ENCODE measurements at regions not wholly inside any gene's neighbourhood (a gene's known extent, or its start where the extent isn't known, plus 50 kb on each side); places are given as distances from the start of the nearest gene placed in this dataset.

DNA sequence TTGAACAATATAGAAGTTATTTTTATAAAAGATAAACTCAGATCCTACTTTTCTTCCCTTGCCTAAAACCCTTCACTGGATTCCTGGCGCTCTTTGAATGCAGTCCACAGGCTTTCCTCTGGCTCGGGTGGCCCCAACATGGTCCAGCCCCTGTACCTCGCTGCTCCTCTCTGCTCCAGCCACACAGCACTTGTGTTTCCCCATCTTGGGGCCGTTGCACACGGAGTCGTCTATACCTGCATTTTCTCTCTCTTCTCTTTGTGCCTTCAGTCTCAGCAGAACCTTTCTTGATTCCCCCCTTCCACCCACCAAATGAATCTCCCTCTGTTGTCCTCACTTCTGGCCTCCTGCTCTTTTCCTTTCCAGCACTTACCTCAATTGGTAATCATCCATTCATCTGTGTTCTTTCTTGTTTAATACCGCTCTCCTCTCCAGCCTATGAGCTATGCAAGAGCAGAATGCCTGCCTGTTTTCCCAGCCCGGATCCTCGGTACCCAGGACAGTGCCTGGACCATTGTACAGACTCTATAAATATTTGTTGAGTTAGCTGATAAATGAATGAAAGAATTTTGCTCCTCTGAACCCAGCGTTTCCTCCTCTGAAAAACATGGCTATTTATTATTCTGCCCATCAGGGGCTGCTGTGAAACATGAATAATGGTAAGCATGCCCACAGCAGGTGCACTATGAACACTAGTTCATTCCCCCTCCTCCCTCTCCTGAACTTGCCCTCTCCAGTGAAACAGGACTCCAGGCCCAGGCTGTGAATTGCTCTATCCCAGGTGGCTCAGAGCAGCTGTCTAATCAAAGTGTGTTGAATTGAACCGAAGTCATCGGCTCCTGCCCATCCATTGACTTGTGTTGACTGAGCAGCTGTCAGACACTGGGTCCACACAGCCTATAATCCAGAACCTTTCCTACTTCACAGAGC lies 266.9 kb downstream of the PTPRU start:
- no peak for DNase-seq

DNA sequence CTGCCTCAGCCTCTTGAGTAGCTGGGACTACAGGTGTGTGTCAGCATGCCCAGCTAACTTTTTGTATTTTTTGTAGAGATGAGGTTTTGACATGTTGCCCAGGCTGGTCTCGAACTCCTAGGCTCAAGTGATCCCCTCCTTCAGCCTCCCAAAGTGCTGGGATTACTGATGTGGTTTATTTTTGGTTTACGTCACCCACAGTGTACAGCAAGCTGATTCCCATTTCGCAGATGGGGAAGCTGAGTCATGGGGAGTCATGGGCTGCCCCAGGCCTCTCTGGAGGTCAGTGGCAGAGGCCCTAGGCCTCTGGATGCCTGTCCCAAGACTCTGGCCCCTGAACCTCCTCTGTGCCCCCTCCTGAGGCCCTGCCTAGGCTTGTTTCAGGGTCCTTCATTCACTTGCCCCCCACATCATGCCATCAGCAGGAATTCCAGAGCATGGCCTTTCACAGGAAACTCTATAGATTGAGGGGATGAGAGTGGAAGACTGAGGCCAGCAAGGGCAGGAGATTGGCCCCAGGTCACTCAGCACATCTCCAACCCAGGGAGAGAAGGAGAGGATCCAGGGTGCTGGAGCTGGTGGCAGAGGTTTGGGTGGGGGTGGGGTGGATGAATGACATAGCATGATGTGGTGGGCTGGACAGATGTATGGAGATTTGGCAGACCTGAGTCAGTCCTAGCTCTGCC lies 266.0 kb downstream of the PTPRU start:
- no peak for DNase-seq

DNA sequence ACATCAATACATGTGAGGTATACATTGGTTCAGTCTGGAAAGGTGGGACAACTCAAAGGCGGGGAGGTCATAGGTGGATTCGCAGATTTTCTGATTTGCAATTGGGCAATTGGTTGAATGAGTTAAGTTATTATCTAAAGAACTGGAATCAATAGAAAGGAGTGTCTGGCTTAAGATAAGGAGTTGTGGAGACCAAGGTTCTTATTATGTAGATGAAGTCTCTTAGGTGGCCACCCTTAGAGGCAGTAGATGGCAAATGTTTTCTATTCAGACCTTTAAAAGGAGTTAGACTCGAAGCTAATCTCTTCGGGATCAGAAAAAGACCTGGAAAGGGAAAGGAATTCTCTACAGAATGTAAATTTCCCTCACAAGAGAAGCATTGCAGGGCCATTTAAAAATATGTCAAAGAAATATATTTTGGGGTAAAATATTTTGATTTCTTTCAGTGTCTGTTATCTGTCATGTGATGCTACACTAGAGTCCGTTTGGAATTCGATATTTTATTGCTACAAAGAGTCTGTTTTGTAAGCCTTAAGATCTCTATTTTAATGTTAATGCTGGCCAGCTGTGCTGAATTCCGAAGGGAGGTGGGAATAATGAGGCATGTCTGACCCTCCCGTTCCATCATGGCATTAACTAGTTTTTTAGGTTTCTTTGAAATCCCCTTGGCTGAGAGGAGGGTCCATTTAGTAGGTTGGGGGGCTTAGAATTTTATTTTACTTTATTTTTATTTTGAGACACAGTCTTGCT lies 265.1 kb downstream of the PTPRU start:
- DNase-seq: no peak

GRCh38 chr1:29500651-29501050 lies 264.3 kb downstream of the PTPRU start:
- no peak for DNase-seq

DNA sequence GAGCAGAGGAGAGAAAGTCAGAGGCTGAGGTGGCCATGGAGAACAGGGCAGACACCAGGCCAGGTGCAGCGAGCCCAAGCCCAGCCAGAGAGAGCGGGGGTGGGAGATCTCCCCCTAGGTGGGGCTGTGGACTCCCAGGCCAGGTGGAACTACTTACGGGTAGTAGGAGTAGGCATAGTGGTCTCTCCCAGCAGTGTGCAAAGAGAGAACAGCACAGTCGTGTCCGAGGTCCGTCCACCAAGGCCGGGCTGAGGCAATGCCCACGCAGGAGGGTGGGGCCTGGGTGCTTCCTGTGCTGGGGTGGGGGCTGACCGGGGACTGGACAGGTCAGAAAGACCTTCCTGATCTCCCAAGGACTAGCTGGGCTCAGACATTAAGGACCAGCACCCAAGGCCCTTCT lies 263.7 kb downstream of the PTPRU start:
- DNase-seq: no peak

DNA sequence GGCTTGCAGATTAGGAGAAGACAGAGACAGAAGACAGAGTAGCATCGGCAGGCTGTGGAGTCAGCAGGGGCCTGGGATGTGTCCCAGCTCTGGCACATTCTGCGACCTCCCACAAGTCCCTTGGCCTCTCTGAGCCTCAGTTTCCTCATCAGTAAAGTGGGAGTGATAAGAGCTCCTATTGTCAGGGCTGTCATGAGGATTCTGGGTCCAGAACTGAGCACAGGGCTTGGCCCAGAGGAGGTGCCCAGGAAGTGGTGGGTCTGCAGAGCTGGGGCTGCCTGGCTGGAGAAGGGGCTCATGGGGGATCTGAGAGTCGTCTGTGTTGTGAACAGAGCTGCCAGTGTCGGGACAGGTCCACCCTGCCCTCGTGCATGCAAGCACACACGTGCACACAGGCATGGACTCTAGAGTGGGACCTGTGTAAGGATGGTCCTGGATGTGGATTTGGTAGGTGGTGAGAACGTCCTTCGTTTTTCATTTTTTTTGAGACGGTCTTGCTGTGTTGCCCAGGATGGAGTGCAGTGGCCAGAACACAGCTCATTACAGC lies 262.9 kb downstream of the PTPRU start:
- DNase-seq: no peak

DNA sequence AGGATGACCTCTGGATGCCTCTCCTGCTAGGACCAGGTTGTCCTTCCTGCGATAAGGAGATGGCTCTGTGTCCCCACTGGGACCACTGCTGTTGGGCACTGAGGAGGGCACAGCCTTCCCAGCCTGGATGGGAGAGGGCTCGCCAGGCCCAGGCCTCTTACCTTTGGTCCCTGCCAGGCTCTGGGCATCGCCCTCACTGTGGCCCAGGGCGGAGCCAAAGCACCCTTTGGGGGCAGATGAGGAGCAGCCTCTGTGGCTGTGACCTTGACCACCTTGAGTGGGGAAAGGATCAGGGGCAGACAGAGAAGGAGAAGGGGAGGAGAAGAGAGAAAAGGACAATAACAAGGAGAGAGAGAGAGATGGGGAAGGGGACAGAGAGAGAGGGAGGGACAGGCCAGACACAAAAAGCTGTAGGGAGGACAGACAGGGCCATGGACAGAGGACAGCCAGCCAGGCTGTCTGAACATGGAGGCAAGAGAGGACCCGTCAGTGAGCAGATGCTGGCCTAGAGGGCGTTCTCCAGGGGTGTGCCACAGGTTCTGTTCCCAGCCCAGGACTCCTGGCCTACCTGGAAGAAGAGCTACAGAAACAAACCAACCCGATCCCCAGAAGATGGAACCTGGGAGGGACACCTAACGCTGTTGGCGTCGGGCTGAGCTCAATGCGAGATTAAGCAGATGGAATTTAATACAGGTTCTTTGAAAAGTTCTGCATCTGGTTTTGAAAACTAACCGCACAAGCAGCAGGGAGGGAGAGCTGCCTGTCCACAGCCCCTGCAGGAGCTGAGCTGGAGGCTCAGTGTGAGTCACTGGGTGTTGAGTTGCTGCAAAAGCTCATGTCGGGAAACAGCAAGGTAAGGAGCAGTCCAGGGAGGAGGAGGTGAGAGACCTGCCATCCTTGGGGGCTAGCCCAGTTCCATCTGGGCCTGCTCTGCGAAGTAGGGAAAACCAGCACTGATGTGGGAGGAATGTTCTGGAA lies 262.1 kb downstream of the PTPRU start:
- no peak for DNase-seq

DNA sequence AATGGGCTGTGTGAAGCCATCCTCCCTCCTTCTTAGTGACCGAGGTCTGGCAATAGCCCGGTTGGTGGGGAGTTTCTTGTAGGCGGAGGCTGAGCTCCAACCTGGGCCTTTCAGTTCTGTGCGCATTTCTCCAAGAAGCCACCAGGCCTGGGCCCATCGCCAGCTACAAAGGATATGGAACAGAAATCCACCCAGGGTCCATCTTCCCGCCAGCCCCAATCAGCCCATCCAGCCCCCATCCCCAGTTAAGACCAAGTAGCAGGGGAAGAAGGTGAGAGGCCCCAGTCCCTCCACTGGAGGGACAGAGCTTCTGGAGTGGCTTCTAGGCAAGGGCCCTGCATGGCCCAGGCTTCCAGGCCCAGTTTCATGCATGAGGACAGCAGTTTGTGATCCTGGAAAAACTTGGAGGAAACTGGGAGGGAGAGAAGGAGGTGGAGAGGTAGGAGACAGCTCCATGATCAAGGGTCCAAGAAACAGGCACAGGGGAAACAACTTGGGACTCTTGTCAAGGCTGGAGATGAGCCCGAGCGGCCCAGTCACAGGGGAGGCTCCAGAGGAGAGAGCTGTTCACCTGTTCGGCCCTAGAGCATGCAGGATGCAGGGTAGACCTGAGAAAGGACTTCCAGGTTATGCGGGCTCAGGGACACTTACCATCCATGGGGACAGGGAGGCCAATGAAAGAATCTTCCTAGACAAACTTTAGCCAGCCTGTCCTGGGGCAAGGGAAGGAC lies 261.2 kb downstream of the PTPRU start:
- no peak for DNase-seq

DNA sequence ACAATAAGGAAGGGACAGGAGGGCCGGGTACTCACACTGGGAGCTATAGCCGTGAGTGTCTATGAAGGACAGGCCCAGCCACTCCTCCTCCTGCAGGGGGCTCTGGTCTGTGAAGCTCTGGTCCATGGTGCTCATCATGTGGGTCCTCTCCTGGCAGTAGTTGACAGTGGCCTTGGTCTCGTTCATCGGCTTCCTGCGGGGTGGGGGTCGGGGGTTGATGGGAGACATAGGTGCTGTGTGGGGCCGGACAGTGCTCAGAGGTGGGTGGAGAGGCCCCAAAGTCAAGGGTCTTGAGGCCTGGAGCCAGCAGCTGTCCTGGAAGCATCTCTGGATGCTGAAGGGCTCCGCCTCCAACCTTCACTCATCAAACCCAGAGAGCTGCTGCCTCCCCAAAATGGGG lies 260.4 kb downstream of the PTPRU start:
- DNase-seq: no peak

DNA sequence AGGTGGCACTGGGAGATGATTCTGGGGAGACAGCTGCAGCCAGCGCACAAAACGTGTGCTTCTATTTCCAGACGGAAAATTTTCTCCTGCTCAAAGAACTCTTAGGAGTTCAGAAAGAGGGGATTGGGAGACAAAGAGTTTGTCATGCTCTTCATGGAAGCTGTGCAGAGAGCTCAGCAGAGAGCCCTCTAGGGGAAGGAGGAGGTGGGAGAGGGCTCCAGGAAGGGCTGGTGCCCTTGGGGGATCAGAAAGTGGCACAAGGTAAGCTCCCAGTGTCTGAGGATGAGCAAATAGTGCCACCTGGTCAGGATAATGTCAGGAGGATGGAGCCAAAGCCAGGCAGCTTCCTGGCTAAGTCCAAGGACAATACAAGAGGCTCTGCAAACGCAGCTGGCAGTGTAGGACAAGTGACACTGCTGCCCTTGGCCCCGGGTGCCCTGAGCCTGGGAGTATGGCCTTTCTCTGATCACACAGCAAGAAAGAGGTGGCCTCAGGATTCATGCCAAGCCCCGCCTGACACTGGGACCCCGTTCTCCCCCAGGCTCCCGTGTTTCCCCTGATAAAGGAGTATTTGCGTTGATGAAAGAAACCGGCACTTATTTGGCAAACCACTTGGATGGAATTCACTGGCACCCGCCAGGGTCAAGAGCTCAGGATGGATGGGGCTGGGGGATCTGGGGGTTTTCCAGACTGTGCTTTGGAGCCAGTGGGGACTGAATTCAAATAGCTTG lies 254.0 kb downstream of the PTPRU start:
- no peak for DNase-seq

GRCh38 chr1:29489471-29489870 lies 253.1 kb downstream of the PTPRU start:
- DNase-seq: no peak

GRCh38 chr1:29488794-29489311 lies 252.5 kb downstream of the PTPRU start:
- DNase-seq: no peak

DNA sequence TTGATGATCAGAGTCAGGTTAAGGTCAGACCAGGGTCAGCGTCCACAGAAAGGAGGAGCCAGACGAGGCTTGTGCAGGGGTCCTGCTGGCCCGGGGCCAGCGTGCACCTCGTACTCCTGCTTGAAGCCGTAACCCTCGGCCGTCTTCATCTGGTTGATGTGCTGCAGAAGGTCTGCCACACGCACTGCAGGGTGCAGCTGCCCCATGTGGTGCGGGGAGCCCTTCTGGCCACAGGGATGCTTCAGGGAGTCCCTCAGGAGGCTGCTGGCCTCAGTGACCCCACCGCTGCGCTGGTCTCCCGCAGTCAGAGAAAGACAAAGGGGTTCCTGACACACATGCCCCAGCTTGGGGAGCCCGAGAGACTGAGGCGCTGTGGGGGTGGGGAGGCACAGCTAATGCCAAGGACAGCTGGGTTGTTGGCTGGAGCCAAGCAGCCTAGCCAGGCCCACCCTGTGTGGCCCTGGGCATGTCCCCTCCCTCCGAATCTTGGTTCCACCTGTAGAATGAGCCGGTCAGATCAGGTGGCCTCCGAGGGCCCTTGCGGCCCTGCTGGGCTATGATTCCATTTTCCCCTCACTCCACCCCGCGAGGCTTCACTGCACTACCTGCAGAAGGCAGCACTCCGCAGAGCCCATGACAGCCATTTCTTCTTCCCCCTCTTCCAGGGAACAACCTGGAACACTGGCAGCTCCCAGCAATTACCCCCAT lies 251.9 kb downstream of the PTPRU start:
- no peak for DNase-seq

- DNase-seq: no peak
Measured at GRCh38 chr1:29487291-29487690, 251.0 kb downstream of the PTPRU start.

- DNase-seq: no peak
Measured at GRCh38 chr1:29485096-29485925, 249.0 kb downstream of the PTPRU start.

GRCh38 chr1:29482991-29483390 lies 246.7 kb downstream of the PTPRU start:
- no peak for DNase-seq

GRCh38 chr1:29482064-29482463 lies 245.7 kb downstream of the PTPRU start:
- DNase-seq: no peak

GRCh38 chr1:29481031-29481430 lies 244.7 kb downstream of the PTPRU start:
- DNase-seq: no peak

DNA sequence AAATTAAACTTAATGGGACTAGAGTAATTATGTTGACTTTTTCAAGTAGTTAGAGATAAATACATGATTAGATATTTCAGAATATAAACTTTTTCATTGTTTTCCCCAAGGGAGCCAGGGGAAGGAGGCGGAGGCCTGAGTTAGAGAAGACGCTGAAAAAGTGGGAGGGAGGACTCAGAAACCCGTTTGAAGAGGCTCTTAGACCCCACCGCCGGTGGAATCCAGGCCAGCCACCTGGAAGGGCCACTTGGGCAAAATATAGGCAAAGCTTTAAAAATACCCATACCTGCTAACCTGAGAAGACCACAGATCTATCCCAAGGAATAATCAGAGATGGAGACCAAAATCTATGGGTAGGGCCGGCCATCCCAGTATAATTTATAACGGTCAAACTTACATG lies 242.6 kb downstream of the PTPRU start:
- DNase-seq: no peak
